ENCODE measurements at regions not wholly inside any gene's neighbourhood (a gene's known extent, or its start where the extent isn't known, plus 50 kb on each side); places are given as distances from the start of the nearest gene placed in this dataset.

DNA sequence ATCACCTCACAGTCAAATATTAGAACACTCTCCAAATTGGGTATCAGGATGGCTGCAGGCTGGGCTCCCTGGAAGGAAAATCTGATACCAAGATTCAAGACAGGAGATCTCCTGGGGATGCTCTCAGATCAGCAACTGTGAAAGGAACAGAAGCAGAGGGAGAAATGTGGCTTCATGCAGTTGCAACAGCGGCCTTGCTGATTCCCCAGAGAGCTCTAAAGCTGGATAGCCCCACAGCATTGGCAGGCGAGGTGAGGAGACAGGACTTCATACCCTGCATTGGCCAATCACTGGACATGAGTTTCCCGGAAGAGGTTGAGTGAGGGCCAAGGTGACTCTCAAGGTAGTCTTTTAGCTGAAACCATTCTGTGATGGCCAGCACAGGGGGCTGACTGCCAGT lies 190.6 kb downstream of the PTPN20 start:
- TF ChIP-seq, protein P1, sequence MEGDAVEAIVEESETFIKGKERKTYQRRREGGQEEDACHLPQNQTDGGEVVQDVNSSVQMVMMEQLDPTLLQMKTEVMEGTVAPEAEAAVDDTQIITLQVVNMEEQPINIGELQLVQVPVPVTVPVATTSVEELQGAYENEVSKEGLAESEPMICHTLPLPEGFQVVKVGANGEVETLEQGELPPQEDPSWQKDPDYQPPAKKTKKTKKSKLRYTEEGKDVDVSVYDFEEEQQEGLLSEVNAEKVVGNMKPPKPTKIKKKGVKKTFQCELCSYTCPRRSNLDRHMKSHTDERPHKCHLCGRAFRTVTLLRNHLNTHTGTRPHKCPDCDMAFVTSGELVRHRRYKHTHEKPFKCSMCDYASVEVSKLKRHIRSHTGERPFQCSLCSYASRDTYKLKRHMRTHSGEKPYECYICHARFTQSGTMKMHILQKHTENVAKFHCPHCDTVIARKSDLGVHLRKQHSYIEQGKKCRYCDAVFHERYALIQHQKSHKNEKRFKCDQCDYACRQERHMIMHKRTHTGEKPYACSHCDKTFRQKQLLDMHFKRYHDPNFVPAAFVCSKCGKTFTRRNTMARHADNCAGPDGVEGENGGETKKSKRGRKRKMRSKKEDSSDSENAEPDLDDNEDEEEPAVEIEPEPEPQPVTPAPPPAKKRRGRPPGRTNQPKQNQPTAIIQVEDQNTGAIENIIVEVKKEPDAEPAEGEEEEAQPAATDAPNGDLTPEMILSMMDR (IDR thresholded peaks at IDR 0.05), result no peak
- TF ChIP-seq POLR2A (IDR thresholded peaks at IDR 0.05), result no peak
